ENCODE measurements at regions not wholly inside any gene's neighbourhood (a gene's known extent, or its start where the extent isn't known, plus 50 kb on each side); places are given as distances from the start of the nearest gene placed in this dataset.

GRCh38 chr7:136136906-136137454 is 159.8 kb upstream of the MTPN start:
- no peak overlapping the region for H4K5ac ChIP-seq (ENCODE audit: insufficient read length, low read depth, low read length)
- H2BK15ac ChIP-seq (ENCODE audit: low read length), result no peak overlapping the region
- H3K4me1 ChIP-seq (replicated peaks in 1 of 4; ENCODE audit: control insufficient read depth in 3 of 4, insufficient read depth in 4 of 4, low read length in 3 of 4), result peaks cover 0 to 5% (median 0%) of the 10 kb centered on the region in 4 experiments; a peak in 4 of 7 replicates
- H2BK120ac ChIP-seq (replicated peaks; ENCODE audit: low read depth, low read length), result no peak overlapping the region
- no peak overlapping the region for H2BK20ac ChIP-seq (ENCODE audit: low read length)
- no peaks in the 10 kb centered on the region for H3K23me2 ChIP-seq (ENCODE audit: low read depth, low read length)
- no peak overlapping the region for H3K9ac ChIP-seq (replicated peaks in 1 of 4; ENCODE audit: extremely low read depth in 1 of 4, low read depth in 3 of 4, low read length in 3 of 4)
- no peak overlapping the region for H3K27ac ChIP-seq (ENCODE audit: low read depth, low read length)
- H3K27me3 ChIP-seq (replicated peaks in 1 of 4; ENCODE audit: control insufficient read depth in 3 of 4, extremely low read depth in 1 of 4, insufficient read depth in 3 of 4, low read length in 3 of 4), result no peaks in the 10 kb centered on the region
- H3K36me3 ChIP-seq (ENCODE audit: control insufficient read depth in 2 of 4, insufficient read depth in 4 of 4, low read length in 3 of 4), result no peaks in the 10 kb centered on the region
- H3K9me3 ChIP-seq (ENCODE audit: insufficient read depth in 2 of 2, low read depth in 1 of 2, low read length in 1 of 2), result no peaks in the 10 kb centered on the region
- DNase-seq (ENCODE audit: low read depth in 1 of 2, low spot score in 2 of 2) (no peak), FAIRE-seq (no peak)
- H4K20me1 ChIP-seq (replicated peaks in 1 of 2; ENCODE audit: control insufficient read depth in 1 of 2, insufficient read depth in 2 of 2, low read length in 2 of 2), result no peaks in the 10 kb centered on the region
- no peak overlapping the region for H3K4me3 ChIP-seq (ENCODE audit: extremely low read depth in 1 of 4, insufficient read depth in 2 of 4, low read depth in 3 of 4, low read length in 4 of 4)
- H3K14ac ChIP-seq (ENCODE audit: insufficient read length), result no peak overlapping the region
- H3K23ac ChIP-seq (ENCODE audit: insufficient read length), result no peak overlapping the region
- H3K18ac ChIP-seq (ENCODE audit: extremely low read depth, low read length), result no peak overlapping the region
- no peak overlapping the region for H3K4ac ChIP-seq (replicated peaks; ENCODE audit: insufficient read length, low read depth, low read length)
- H3K56ac ChIP-seq (replicated peaks; ENCODE audit: insufficient read length, low read depth, low read length), result no peak overlapping the region
- H2BK12ac ChIP-seq (ENCODE audit: low read depth, low read length), result no peak overlapping the region
- H2AK5ac ChIP-seq (ENCODE audit: low read depth, low read length), result no peak overlapping the region
- 85% methylated on average over 6 of the region's 6 CpGs; no CpG with 5 or more reads in 1 of the 2 experiments for WGBS, 2 experiments (ENCODE audit: extremely low coverage in 1 of 2, insufficient coverage in 1 of 2, insufficient read length in 1 of 2, insufficient replicate concordance in 2 of 2, low coverage in 1 of 2, low lambda C conversion rate in 2 of 2, missing lambda C conversion rate in 1 of 2)
- H2AFZ ChIP-seq (ENCODE audit: low read length), result 0 out of 2 replicates have a peak overlapping the region, but pooled peaks have one; percentile 9
- POLR2A ChIA-PET (ENCODE audit: partially characterized antibody), result no interaction called here
- no peaks in the 10 kb centered on the region for H3K79me2 ChIP-seq (ENCODE audit: control insufficient read depth in 1 of 2, insufficient read depth in 2 of 2, low read length in 2 of 2)
- H4K8ac ChIP-seq (ENCODE audit: extremely low read depth, insufficient read depth, low read length), result no peak overlapping the region
- CTCF ChIA-PET (ENCODE audit: partially characterized antibody), result no interaction called here
- H3K79me1 ChIP-seq (ENCODE audit: low read depth, low read length), result no peaks in the 10 kb centered on the region
- H3K4me2 ChIP-seq (ENCODE audit: insufficient read depth in 1 of 2, low read depth in 2 of 2, low read length in 2 of 2), result peak overlapping the region in 1 of 2 experiments; percentile 30; a peak in 1 of 4 replicates
- H2BK5ac ChIP-seq (ENCODE audit: low read depth, low read length), result no peak overlapping the region
- no peak overlapping the region for H4K91ac ChIP-seq (replicated peaks; ENCODE audit: insufficient read length, low read length)
- TF ChIP-seq CTBP2 (IDR thresholded peaks at IDR 0.05; ENCODE audit: borderline replicate concordance, insufficient read depth, insufficient read length, low read length) (no peak), RBBP5 (IDR thresholded peaks at IDR 0.05; ENCODE audit: borderline replicate concordance, low read depth, low read length) (no peak), NANOG (IDR thresholded peaks at IDR 0.05; ENCODE audit: insufficient read depth, low read depth, low read length, poor library complexity, severe bottlenecking) (no peak), ATF2 (IDR thresholded peaks at IDR 0.05; ENCODE audit: low read length) (no peak), BACH1 (IDR thresholded peaks at IDR 0.05; ENCODE audit: low read length) (no peak), EP300 (IDR thresholded peaks at IDR 0.05; ENCODE audit: borderline replicate concordance in 1 of 2, low read depth in 2 of 2, low read length in 2 of 2) (no peak), SIX5 (IDR thresholded peaks at IDR 0.05; ENCODE audit: low read depth, low read length) (no peak), BCL11A (IDR thresholded peaks at IDR 0.05; ENCODE audit: low read depth in 2 of 2, low read length in 2 of 2) (no peak), EGR1 (IDR thresholded peaks at IDR 0.05; ENCODE audit: borderline replicate concordance, low read depth, low read length) (no peak), RXRA (IDR thresholded peaks at IDR 0.05; ENCODE audit: insufficient read depth, low read depth, low read length) (no peak), HDAC6 (IDR thresholded peaks at IDR 0.05; ENCODE audit: low read depth, low read length) (no peak), POLR2A (IDR thresholded peaks at IDR 0.05; ENCODE audit: control extremely low read depth in 1 of 2, low read depth in 2 of 2, low read length in 2 of 2) (no peak)
